ENCODE measurements at regions not wholly inside any gene's neighbourhood (a gene's known extent, or its start where the extent isn't known, plus 50 kb on each side); places are given as distances from the start of the nearest gene placed in this dataset.

- DNase-seq, result no peak
- H3K4me1 ChIP-seq, result no peaks in the 10 kb centered on the region
- H3K27me3 ChIP-seq, result no peaks in the 10 kb centered on the region
- no peak for TF ChIP-seq POLR2A (IDR thresholded peaks at IDR 0.05)
- TF ChIP-seq, protein P1, sequence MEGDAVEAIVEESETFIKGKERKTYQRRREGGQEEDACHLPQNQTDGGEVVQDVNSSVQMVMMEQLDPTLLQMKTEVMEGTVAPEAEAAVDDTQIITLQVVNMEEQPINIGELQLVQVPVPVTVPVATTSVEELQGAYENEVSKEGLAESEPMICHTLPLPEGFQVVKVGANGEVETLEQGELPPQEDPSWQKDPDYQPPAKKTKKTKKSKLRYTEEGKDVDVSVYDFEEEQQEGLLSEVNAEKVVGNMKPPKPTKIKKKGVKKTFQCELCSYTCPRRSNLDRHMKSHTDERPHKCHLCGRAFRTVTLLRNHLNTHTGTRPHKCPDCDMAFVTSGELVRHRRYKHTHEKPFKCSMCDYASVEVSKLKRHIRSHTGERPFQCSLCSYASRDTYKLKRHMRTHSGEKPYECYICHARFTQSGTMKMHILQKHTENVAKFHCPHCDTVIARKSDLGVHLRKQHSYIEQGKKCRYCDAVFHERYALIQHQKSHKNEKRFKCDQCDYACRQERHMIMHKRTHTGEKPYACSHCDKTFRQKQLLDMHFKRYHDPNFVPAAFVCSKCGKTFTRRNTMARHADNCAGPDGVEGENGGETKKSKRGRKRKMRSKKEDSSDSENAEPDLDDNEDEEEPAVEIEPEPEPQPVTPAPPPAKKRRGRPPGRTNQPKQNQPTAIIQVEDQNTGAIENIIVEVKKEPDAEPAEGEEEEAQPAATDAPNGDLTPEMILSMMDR (IDR thresholded peaks at IDR 0.05), result no peak
- TF ChIP-seq POLR2AphosphoS5 (IDR thresholded peaks at IDR 0.05), result no peak
- no peaks in the 10 kb centered on the region for H3K9me3 ChIP-seq
- intact Hi-C loops (cut with DNase I; ENCODE audit: low total_unique reads), result no loop called here
- no peaks in the 10 kb centered on the region for H3K36me3 ChIP-seq
- H3K27ac ChIP-seq, result no peak overlapping the region
- H3K4me3 ChIP-seq, result no peak overlapping the region
Measured at GRCh38 chr4:115580901-115581300, 467.5 kb upstream of the NDST4 start.

GRCh38 chr4:115575851-115576250, 462.4 kb upstream of the NDST4 start:
- no peak for DNase-seq
- TF ChIP-seq EP300 (IDR thresholded peaks at IDR 0.05) (no peak), POLR2AphosphoS5 (IDR thresholded peaks at IDR 0.05) (no peak), POLR2A (IDR thresholded peaks at IDR 0.05) (no peak)
- TF ChIP-seq, protein P1 (IDR thresholded peaks at IDR 0.05), result no peak
- Histone ChIP-seq H3K4me1 (no peaks in the 10 kb centered on the region), H3K9me3 (peaks cover 0 to 7% (median 3%) of the 10 kb centered on the region in 4 donors), H3K36me3 (no peaks in the 10 kb centered on the region), H3K27ac (no peak overlapping the region), H3K4me3 (no peak overlapping the region), H3K27me3 (no peaks in the 10 kb centered on the region)
- 62 to 83% (median 70%) methylated on average over 1 of the region's 1 CpG for WGBS, 5 donors
- intact Hi-C loops (cut with DNase I; ENCODE audit: low total_unique reads), result no loop called here

- no peak overlapping the region for H3K4me3 ChIP-seq
- no peak for DNase-seq
- 26 to 39% (median 32%) methylated on average over 2 of the region's 2 CpGs for WGBS, 5 donors
- H3K4me1 ChIP-seq, result no peaks in the 10 kb centered on the region
- no peaks in the 10 kb centered on the region for H3K36me3 ChIP-seq
- intact Hi-C loops (cut with DNase I; ENCODE audit: low total_unique reads), result no loop called here
- no peaks in the 10 kb centered on the region for H3K9me3 ChIP-seq
- TF ChIP-seq POLR2A (IDR thresholded peaks at IDR 0.05), result no peak
- TF ChIP-seq, protein P1 (IDR thresholded peaks at IDR 0.05), result no peak
- no peak for TF ChIP-seq POLR2AphosphoS5 (IDR thresholded peaks at IDR 0.05)
- no peak for TF ChIP-seq EP300 (IDR thresholded peaks at IDR 0.05)
- no peaks in the 10 kb centered on the region for H3K27me3 ChIP-seq
- no peak overlapping the region for H3K27ac ChIP-seq
Measured at GRCh38 chr4:115562506-115562905, 449.1 kb upstream of the NDST4 start.

GRCh38 chr4:115548123-115548522, 434.7 kb upstream of the NDST4 start:
- Histone ChIP-seq H3K4me1 (no peaks in the 10 kb centered on the region), H3K27ac (no peak overlapping the region), H3K9me3 (no peaks in the 10 kb centered on the region), H3K36me3 (no peaks in the 10 kb centered on the region), H3K27me3 (no peaks in the 10 kb centered on the region), H3K4me3 (no peak overlapping the region)
- intact Hi-C loops (cut with DNase I; ENCODE audit: low total_unique reads), result no loop called here
- TF ChIP-seq, protein P1 (IDR thresholded peaks at IDR 0.05), result no peak
- TF ChIP-seq EP300 (IDR thresholded peaks at IDR 0.05) (no peak), POLR2AphosphoS5 (IDR thresholded peaks at IDR 0.05) (no peak), POLR2A (IDR thresholded peaks at IDR 0.05) (no peak)
- DNase-seq, result no peak
- 76 to 87% (median 81%) methylated on average over 2 of the region's 2 CpGs for WGBS, 5 donors
